SK-N-SH treated with all-trans-retinoic acid at 6 μM for 48 hours (cell line): ENCODE measurements at regions not wholly inside any gene's neighbourhood (a gene's known extent, or its start where the extent isn't known, plus 50 kb on each side); places are given as distances from the start of the nearest gene placed in this dataset.

Experiments used
- ATAC-seq: fragments of 200-7000 bp; cut with Tn5 transposase; 3 replicates; pipeline ENCODE4 v1.9.1; 2020; ENCODE audit warnings: mild to moderate bottlenecking, moderate library complexity
- ARNTL ChIP-seq: fragments of 450-650 bp; formaldehyde crosslinking; IDR thresholded peaks from 2 replicates; pipeline ENCODE4 v1.5.0; 2020; ENCODE audit warnings: low read depth, mild to moderate bottlenecking, moderate library complexity, borderline replicate concordance
- BACH2 ChIP-seq: fragments of 250-450 bp; sonication (Bioruptor Pico); IDR thresholded peaks from 2 replicates; pipeline ENCODE4 v1.9.0; 2021; ENCODE audit warnings: mild to moderate bottlenecking, borderline replicate concordance
- CREB5 ChIP-seq: fragments of 250-450 bp; sonication (Bioruptor Pico); IDR thresholded peaks from 2 replicates; pipeline ENCODE4 v1.5.1; 2020; ENCODE audit warnings: low read depth, mild to moderate bottlenecking, moderate library complexity
- CSDC2 ChIP-seq: fragments of 250-450 bp; sonication (Bioruptor Pico); IDR thresholded peaks from 2 replicates; pipeline ENCODE4 v1.5.0; 2020; ENCODE audit warnings: mild to moderate bottlenecking, moderate library complexity
- CSRNP3 ChIP-seq: fragments of 250-450 bp; sonication (Bioruptor Pico); IDR thresholded peaks from 2 replicates; pipeline ENCODE4 v1.5.1; 2021; ENCODE audit warnings: mild to moderate bottlenecking, moderate library complexity
- ESRRG ChIP-seq: fragments of 250-450 bp; sonication (Bioruptor Pico); IDR thresholded peaks from 2 replicates; pipeline ENCODE4 v1.6.1; 2021; ENCODE audit warnings: mild to moderate bottlenecking
- GLIS3 ChIP-seq: fragments of 250-450 bp; sonication (Bioruptor Pico); IDR thresholded peaks from 2 replicates; pipeline ENCODE4 v1.5.0; 2020; ENCODE audit warnings: mild to moderate bottlenecking, moderate library complexity
- ISL1 ChIP-seq: fragments of 250-450 bp; sonication (Bioruptor Pico); IDR thresholded peaks from 2 replicates; pipeline ENCODE4 v2.1.2; 2022; ENCODE audit warnings: mild to moderate bottlenecking, moderate library complexity
- OSR1 ChIP-seq: fragments of 250-450 bp; sonication (Bioruptor Pico); IDR thresholded peaks from 2 replicates; pipeline ENCODE4 v1.8.0; 2022; ENCODE audit warnings: moderate library complexity, mild to moderate bottlenecking, inconsistent platforms
- PATZ1 ChIP-seq: fragments of 250-450 bp; sonication (Bioruptor Pico); IDR thresholded peaks from 2 replicates; pipeline ENCODE4 v1.8.0; 2020; ENCODE audit warnings: mild to moderate bottlenecking, moderate library complexity, borderline replicate concordance
- POU6F1 ChIP-seq: fragments of 250-450 bp; sonication (Bioruptor Pico); IDR thresholded peaks from 2 replicates; pipeline ENCODE4 v1.8.0; 2021; ENCODE audit warnings: low read depth, mild to moderate bottlenecking, moderate library complexity, borderline replicate concordance
- PPARA ChIP-seq: fragments of 250-450 bp; sonication (Bioruptor Pico); IDR thresholded peaks from 2 replicates; pipeline ENCODE4 v1.5.0; 2020; ENCODE audit warnings: mild to moderate bottlenecking, borderline replicate concordance
- RARB ChIP-seq: fragments of 250-450 bp; sonication (Bioruptor Pico); IDR thresholded peaks from 2 replicates; pipeline ENCODE4 v1.8.0; 2021; ENCODE audit warnings: mild to moderate bottlenecking, moderate library complexity
- SNAI2 ChIP-seq: fragments of 250-450 bp; sonication (Bioruptor Pico); IDR thresholded peaks from 2 replicates; pipeline ENCODE4 v1.5.0; 2020; ENCODE audit warnings: mild to moderate bottlenecking, moderate library complexity
- TCF4 ChIP-seq: fragments of 250-450 bp; sonication (Bioruptor Pico); IDR thresholded peaks from 2 replicates; pipeline ENCODE4 v1.8.0; 2021; ENCODE audit warnings: mild to moderate bottlenecking, moderate library complexity, borderline replicate concordance
- TOX ChIP-seq: fragments of 250-450 bp; sonication (Bioruptor Pico); IDR thresholded peaks from 2 replicates; pipeline ENCODE4 v1.8.0; 2021; ENCODE audit warnings: mild to moderate bottlenecking, moderate library complexity, borderline replicate concordance
- TSHZ2 ChIP-seq: fragments of 250-450 bp; sonication (Bioruptor Pico); IDR thresholded peaks from 2 replicates; pipeline ENCODE4 v1.5.0; 2020; ENCODE audit warnings: mild to moderate bottlenecking, moderate library complexity
- ZC3H10 ChIP-seq: fragments of 250-450 bp; sonication (Bioruptor Pico); IDR thresholded peaks from 2 replicates; pipeline ENCODE4 v1.5.1; 2021; ENCODE audit warnings: mild to moderate bottlenecking, moderate library complexity
- ZFP3 ChIP-seq: fragments of 250-450 bp; sonication (Bioruptor Pico); IDR thresholded peaks from 2 replicates; pipeline ENCODE4 v1.5.0; 2020; ENCODE audit warnings: mild to moderate bottlenecking, moderate library complexity
- ZFP30 ChIP-seq: fragments of 450-650 bp; formaldehyde crosslinking; IDR thresholded peaks from 2 replicates; pipeline ENCODE4 v1.5.0; 2022; ENCODE audit warnings: mild to moderate bottlenecking, moderate library complexity
- ZNF565 ChIP-seq: fragments of 450-650 bp; formaldehyde crosslinking; conservative IDR thresholded peaks from 2 replicates; pipeline ENCODE4 v1.5.0; 2020; ENCODE audit warnings: low read depth, mild to moderate bottlenecking, moderate library complexity
- ZNF70 ChIP-seq: fragments of 450-650 bp; formaldehyde crosslinking; IDR thresholded peaks from 2 replicates; pipeline ENCODE4 v1.5.0; 2020; ENCODE audit warnings: mild to moderate bottlenecking, moderate library complexity
- ZNF8 ChIP-seq: fragments of 450-650 bp; formaldehyde crosslinking; IDR thresholded peaks from 2 replicates; pipeline ENCODE4 v1.5.0; 2020; ENCODE audit warnings: mild to moderate bottlenecking, moderate library complexity

- TF ChIP-seq CSDC2 (CRISPR knock-in tag) (no peak), ARNTL (CRISPR knock-in tag) (no peak), POU6F1 (CRISPR knock-in tag) (no peak), TCF4 (CRISPR knock-in tag) (no peak), ZFP30 (CRISPR knock-in tag) (no peak), ZFP3 (CRISPR knock-in tag) (no peak), PPARA (CRISPR knock-in tag) (no peak), ZNF8 (CRISPR knock-in tag) (no peak), PATZ1 (CRISPR knock-in tag) (no peak), ISL1 (CRISPR knock-in tag) (no peak), TSHZ2 (CRISPR knock-in tag) (no peak), CSRNP3 (CRISPR knock-in tag) (no peak), ESRRG (CRISPR knock-in tag) (no peak), SNAI2 (CRISPR knock-in tag) (no peak), ZNF70 (no peak), RARB (no peak), CREB5 (CRISPR knock-in tag) (no peak), BACH2 (CRISPR knock-in tag) (no peak), GLIS3 (no peak)
- no peak for ATAC-seq
Measured at GRCh38 chr14:81890020-81890419, 356.4 kb upstream of the SEL1L start.

GRCh38 chr14:81903477-81903876, 369.8 kb upstream of the SEL1L start:
- TF ChIP-seq TCF4 (CRISPR knock-in tag) (no peak), ZC3H10 (no peak), TOX (CRISPR knock-in tag) (no peak), ESRRG (CRISPR knock-in tag) (no peak), ZFP3 (CRISPR knock-in tag) (no peak), GLIS3 (no peak), ZNF565 (CRISPR knock-in tag) (no peak), ARNTL (CRISPR knock-in tag) (no peak), OSR1 (CRISPR knock-in tag) (no peak), BACH2 (CRISPR knock-in tag) (no peak)
- ATAC-seq, result no peak

GRCh38 chr14:81927070-81927469, 393.4 kb upstream of the SEL1L start:
- no peak for ATAC-seq
- TF ChIP-seq ISL1 (CRISPR knock-in tag) (no peak), BACH2 (CRISPR knock-in tag) (no peak), ZFP3 (CRISPR knock-in tag) (no peak), OSR1 (CRISPR knock-in tag) (no peak), ZFP30 (CRISPR knock-in tag) (no peak), RARB (no peak), ZNF8 (CRISPR knock-in tag) (no peak), CREB5 (CRISPR knock-in tag) (no peak), ZNF70 (no peak), PATZ1 (CRISPR knock-in tag) (no peak), TCF4 (CRISPR knock-in tag) (no peak), PPARA (CRISPR knock-in tag) (no peak), ZNF565 (CRISPR knock-in tag) (no peak), POU6F1 (CRISPR knock-in tag) (no peak)
